ENCODE measurements at regions not wholly inside any gene's neighbourhood (a gene's known extent, or its start where the extent isn't known, plus 50 kb on each side); places are given as distances from the start of the nearest gene placed in this dataset.
A peak's percentile ranks its signal among the peaks of the same experiment; 100 is the strongest.

GRCh38 chr17:77886387-77886728 lies 72.1 kb upstream of the TNRC6C start:
- no peak for DNase-seq (ENCODE audit: low spot score)

GRCh38 chr17:77887110-77887463 lies 71.4 kb upstream of the TNRC6C start:
- DNase-seq (ENCODE audit: low spot score): no peak

GRCh38 chr17:77887464-77888241 lies 70.8 kb upstream of the TNRC6C start:
- DNase-seq (ENCODE audit: low spot score): no peak

GRCh38 chr17:77888242-77889134 lies 70.0 kb upstream of the TNRC6C start:
- DNase-seq (ENCODE audit: low spot score): no peak

- no peak for DNase-seq (ENCODE audit: low spot score)
These were observed 69.4 kb upstream of the TNRC6C start for GRCh38 chr17:77889135-77889505.

GRCh38 chr17:77889866-77890760 lies 68.4 kb upstream of the TNRC6C start:
- no peak for DNase-seq (ENCODE audit: low spot score)

- DNase-seq (ENCODE audit: low spot score): no peak
These were observed 67.7 kb upstream of the TNRC6C start for GRCh38 chr17:77890771-77891170.

GRCh38 chr17:77891602-77892001 lies 66.9 kb upstream of the TNRC6C start:
- no peak for DNase-seq (ENCODE audit: low spot score)

- no peak for DNase-seq (ENCODE audit: low spot score)
These were observed 66.5 kb upstream of the TNRC6C start for GRCh38 chr17:77892031-77892430.

GRCh38 chr17:77892469-77893143 lies 65.9 kb upstream of the TNRC6C start:
- DNase-seq (ENCODE audit: low spot score): peak; percentile 64

GRCh38 chr17:77893144-77894044 lies 65.1 kb upstream of the TNRC6C start:
- DNase-seq (ENCODE audit: low spot score): no peak

- no peak for DNase-seq (ENCODE audit: low spot score)
These were observed 64.2 kb upstream of the TNRC6C start for GRCh38 chr17:77894126-77894956.

GRCh38 chr17:77897741-77898301 lies 60.7 kb upstream of the TNRC6C start:
- no peak for DNase-seq (ENCODE audit: low spot score)

GRCh38 chr17:77898521-77899434 lies 59.7 kb upstream of the TNRC6C start:
- no peak for DNase-seq (ENCODE audit: low spot score)

- no peak for DNase-seq (ENCODE audit: low spot score)
These were observed 59.0 kb upstream of the TNRC6C start for GRCh38 chr17:77899498-77899897.

- no peak for DNase-seq (ENCODE audit: low spot score)
These were observed 57.0 kb upstream of the TNRC6C start for GRCh38 chr17:77901481-77901880.

- DNase-seq (ENCODE audit: low spot score): no peak
These were observed 53.2 kb upstream of the TNRC6C start for GRCh38 chr17:77905266-77905665.

- DNase-seq (ENCODE audit: low spot score): no peak
These were observed 52.7 kb upstream of the TNRC6C start for GRCh38 chr17:77905766-77906165.

Data from HuH-7 (cell line).